GM19240 (cell line): ENCODE measurements at regions not wholly inside any gene's neighbourhood (a gene's known extent, or its start where the extent isn't known, plus 50 kb on each side); places are given as distances from the start of the nearest gene placed in this dataset.
"Not testable (repeated sequence)": the region's sequence is repeated elsewhere in the genome, so short reads cannot be mapped to it uniquely, and the experiment has no call there.

Experiments used
- DNase-seq: peaks from one replicate; pipeline ENCODE4 v3.0.0; 2011; ENCODE audit warnings: low spot score; ENCODE audit not compliant: insufficient read length

DNA sequence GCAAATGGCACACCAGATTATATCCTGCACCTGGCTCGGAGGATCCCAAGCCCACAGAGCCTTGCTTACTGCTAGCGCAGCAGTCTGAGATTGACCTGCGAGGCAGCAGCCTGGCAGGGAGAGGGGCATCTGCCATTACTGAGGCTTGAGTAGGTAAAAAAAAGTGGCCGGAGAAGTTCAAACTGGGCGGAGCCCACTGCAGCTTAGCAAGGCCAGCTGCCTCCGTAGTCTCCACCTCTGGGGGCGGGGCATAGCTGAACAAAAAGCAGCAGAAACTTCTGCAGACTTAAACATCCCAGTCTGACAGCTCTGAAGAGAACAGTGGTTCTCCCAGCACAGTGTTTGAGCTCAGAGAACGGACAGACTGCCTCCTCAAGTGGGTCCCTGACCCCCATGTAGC, 85.4 kb upstream of the TMEM170B start:
- not testable (repeated sequence) for DNase-seq

DNA sequence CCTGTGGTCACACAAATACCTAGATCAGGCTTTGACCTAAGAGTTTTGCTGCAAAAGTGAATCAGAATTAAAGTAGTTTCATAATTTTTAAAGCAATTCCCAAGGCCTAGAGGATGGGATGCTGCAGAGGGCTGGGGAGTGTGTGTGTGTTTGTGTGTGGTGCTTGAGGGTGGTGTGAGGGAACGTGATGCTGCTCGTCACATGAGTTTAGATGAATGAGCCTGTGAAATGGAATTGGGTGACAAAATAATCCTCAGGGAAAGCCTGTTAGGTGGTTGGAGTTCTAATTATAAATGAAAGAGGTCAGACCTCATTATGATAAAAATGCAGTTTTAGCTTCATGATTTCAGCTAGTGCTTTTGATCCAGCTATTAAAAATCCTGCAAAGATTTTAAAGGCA, 87.5 kb upstream of the TMEM170B start:
- DNase-seq: no peak

DNA sequence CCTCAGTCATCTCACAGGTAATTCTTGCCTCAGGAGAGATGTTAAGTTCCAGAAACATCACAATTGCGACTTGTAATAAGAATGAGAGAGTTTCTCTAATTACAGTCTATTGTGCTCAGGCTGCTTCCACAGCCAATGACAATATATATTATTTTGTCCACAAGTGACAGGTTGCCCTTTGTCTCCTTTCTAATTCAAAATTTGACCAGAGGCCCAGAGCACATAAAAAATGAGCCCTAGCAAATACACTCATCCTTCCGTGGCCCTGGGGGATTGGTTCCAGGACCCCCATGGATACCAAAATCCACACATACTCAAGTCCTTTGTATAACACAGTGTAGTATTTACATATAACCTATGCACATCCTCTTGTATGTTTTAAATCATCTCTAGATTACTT, 88.1 kb upstream of the TMEM170B start:
- no peak for DNase-seq

DNA sequence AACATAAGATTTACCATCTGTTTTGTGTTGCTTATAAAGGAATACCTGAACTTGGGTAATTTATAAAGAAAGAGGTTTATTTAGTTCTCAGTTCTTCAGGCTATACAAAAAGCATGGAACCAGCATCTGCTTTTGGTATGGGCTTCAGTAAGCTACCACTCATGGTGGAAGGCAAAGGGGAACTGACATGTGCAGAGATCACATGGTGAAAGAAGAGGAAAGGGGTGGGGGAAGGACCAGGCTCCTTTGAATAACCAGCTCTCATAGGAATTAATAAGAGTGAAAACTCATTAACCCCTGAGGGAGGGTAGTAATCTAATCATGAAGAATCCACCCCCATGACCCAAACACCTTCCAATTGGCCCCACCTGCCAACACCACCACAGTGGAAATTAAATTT, 89.5 kb upstream of the TMEM170B start:
- no peak for DNase-seq

DNA sequence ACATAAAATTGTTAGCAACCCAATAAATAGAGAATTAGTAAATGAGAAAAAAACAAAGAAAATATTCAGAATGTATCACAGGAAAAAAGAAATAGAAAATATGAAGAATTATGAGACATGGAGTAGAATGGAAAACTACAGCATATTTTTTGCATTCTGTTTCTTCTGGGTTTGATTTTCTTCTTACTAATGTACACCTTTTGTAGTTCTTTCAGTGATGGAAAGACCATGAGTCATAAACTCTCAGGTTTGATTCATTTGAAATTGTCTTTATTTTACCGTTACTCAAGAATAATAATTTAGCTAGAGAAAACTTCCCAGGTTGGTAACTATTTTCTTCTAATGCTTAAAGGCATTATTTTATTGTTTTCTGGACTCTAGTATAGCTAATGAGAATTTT, 90.3 kb upstream of the TMEM170B start:
- DNase-seq: no peak

DNA sequence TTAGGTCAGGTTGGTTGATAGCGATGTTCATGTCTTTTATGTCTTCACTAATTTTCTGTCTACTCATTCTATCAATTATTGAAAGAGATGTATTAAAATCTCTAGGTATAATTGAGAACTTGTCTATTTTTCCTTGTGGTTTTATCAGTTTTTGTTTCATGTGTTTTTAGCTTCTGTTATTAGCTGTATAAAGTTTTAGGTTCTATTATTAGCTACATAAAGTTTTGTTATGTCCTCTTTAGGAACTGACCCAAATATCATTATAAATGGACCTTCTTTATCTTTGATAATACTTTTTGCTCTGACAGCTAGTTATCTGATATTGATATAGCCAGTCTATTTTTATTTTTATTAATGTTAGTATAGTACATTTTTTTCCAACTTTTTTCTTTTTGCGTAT, 92.4 kb upstream of the TMEM170B start:
- DNase-seq: no peak

DNA sequence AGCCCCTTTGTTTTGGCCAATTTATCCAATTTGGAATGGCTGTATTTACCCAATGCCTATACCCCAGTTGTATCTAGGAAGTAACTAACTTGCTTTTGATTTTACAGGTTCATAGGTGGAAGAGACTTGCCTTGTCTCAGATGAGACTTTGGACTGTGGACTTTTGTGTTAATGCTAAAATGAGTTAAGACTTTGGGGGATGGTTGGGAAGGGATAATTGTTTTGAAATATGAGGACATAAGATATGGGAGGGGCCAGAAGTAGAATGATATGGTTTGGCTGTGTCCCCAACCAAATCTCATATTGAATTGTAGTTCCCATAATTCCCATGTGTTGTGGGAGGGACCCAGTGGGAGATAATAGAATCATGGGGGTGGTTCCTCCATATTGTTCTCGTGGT, 94.4 kb upstream of the TMEM170B start:
- not testable (repeated sequence) for DNase-seq

DNA sequence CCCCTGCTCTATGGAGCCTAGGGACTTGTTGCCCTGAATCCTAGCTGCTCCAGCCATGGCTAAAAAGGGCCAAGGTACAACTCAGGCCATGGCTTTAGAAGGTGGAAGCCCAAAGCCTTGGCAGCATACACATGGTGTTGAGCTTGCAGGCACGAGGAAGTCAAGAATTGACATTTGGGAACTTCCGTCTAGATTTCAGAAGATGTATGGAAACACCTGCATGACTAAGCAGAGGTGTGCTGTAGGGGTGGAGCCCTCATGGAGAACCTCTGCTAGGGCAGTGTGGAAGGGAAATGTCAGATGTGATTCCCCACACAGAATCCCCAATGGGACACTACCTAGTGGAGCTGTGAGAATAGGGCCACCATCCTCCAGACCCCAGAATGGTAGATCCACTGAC, 95.1 kb upstream of the TMEM170B start:
- DNase-seq: no peak

DNA sequence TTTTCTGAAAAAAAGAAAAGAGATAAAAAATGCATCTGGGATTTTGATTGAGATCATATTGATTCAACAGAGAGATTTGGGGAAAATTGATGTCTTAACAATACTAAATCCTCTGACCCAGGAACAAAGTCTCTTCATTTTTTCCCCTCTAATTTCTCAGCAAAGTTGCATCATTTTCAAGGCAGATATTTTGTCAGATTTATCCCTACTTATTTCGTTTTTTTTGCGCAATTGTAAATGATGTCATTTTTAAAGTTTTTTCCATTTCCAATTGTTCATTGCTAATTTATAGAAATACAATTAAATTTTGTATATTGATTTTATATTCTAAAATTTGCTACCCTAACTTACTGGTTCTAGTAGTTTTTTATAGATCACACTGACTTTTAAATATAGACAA, 97.7 kb upstream of the TMEM170B start:
- no peak for DNase-seq

DNA sequence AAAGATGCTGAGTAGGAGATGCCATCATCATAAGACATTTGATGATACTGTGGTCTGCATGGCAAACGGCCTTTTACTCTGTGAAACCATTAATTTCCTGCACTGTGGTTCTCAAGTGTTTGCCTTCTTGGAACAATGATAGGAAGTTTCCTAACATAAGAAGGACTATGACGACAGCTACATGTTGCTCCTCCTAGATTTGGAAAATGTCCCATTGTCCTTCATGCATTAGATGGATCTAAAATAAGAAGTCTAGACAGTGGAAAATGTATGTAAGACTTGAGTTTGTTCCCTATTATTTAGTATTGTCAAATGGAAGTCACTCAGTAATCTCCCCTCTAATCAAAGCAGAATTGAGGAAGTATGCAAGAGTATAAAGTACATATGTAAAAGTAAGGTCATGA, 98.5 kb upstream of the TMEM170B start:
- DNase-seq: no peak

DNA sequence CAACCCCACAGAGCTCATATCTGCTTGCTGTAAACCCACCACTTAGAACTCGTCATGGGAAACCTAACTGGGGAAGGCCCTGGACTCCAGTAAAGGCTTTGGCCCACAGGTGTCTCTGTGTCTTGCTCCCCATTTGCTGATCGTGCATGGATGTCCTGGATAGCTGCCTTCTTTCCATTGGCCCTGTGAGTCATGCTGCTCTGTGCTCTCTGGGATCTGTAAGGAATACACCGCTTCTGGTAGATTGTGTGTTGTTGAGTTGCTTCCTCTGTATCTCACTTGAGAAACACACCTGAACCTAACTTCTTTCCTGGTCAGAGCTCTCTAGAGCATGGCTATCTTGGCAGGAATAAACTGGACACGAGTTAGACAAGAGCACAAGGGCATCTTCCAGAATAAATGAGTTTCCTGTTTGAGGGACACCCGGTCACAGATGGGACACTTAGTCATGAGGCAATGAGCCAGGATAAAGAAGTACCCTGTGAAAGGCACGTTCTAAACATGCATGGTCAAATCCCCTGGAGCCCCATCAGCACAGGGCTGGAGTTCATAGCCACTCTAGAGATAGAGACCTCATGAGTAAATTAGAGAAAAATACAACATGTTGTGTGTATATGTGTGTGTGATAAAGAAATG, 99.6 kb upstream of the TMEM170B start:
- no peak for DNase-seq

DNA sequence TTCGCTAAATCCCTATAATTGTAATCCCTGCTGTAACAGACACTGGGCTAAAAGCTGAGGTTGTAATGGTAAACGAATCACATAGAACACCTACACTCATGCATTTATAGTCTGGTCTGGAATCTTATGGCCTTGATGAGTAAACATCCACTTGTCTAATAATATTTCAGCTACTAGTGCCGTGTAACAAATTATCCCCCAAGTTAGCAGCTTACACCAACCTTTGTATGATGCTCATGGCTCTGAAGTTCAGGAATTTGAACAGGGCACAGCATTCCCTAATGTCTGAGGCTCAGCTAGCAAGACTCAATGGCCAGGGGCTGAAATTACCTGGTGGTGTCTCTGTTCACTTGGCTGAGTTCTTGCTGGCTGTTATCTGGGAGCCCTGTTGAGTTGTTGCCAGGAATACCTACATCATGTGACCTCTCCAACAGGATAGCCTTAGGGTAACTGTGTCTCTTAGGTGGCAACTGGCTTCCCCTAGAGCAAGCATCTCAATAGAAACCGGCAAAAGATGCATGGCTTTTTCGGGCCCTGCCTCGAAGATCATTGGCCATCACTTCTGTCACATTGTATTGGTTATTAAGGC, 100.9 kb upstream of the TMEM170B start:
- no peak for DNase-seq

DNA sequence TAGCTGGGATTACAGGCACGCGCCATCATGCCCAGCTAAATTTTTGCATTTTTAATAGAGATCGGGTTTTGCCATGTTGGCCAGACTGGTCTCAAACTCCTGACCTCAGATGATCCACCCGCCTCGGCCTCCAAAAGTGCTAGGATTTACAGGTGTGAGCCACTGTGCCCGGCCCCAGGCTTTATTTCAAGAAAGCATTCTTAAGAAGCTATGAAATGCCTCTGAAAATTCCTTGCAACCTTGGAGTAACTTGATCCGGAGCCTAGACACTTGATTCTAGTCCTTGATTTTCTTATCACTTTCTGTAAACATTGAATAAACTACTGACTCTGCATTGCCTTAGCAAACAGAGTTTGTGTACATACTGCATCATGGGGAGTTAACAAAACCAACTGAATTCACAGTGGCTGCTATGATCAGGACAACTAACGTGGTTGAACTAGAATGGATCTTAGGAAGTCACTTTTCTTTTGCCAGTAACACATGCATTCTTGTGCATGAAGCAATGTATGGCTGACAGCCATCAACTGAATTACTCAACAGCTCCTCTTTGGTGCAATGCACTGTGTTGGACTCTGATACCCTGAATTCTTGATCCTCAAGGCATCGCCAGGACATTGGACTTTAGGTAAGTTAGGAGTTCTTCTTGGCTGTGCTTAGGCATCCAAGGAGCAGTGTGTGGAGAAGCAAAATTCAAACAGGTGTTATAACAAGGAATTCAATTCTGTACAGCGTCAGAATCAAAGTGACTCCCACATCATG, 102.8 kb upstream of the TMEM170B start:
- no peak for DNase-seq

DNA sequence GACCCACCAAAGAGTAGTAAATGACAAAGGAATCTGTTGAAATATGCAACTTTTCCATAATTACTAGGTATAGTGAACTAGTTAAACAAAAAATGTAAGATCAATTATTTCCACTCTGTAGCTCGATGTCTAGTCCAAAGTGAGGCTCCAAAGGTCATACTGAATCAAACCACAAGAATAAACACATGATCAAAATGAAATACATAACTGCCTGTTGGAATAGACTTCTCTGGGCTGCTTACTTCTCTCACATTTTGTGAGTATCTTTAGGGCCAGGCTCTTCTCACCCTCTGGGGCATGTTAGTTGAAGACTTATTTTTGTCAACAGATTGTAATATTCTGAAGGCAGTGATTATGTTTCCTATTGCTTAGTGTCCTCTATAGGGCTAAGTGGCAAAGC, 103.7 kb upstream of the TMEM170B start:
- DNase-seq: no peak

DNA sequence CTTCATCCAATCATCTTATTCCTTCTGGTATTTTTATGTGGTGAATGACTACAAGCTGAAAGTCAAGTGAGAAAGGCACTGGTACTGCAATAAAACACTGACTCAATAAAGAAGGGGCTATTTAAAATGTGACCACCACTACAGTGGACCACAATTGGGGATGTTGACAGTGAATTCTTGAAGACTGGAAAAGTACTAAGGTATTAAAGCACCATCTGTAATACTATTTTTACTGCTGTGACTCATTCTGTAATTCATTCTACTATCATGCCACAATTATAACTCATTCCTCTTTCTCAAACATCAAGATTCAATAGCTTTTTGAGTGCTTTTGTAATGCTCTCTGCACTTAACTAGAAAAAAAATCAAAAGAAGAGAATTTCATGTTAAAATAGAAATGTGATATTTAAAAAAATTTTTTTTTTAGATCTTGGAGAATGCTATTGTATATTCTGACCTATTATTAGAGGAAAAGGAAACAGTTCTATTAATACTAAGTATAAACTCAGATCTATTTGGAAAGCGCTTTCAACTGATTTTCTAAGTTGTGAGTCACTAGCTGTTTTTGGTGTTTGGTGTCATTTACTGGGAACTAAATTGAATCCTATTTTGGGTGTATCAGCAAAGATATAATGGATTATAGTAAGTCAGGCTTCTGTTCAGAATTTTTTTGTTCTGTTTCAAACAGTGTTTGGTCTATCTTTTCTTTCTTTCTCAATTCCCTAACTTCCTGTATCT, 104.7 kb upstream of the TMEM170B start:
- DNase-seq: no peak

DNA sequence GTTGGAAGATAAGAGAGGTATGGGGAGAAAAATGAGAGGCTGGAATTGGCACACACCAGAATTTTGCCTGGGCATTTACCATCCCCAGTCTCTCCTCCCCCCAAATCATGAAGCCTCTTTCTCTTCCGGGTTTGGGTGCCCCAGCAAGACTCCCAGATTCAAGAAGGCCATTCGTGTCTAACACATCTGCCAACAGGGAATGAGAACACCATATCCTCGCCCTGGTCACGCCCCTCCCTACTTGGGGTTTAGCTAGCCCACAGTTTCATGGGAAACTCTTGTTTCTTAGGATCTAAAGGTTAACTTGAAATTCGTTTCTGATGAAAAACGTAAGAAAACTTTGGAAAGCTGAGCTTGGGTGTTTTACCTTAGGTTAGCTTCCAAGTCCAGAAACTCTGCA, 105.5 kb upstream of the TMEM170B start:
- no peak for DNase-seq

DNA sequence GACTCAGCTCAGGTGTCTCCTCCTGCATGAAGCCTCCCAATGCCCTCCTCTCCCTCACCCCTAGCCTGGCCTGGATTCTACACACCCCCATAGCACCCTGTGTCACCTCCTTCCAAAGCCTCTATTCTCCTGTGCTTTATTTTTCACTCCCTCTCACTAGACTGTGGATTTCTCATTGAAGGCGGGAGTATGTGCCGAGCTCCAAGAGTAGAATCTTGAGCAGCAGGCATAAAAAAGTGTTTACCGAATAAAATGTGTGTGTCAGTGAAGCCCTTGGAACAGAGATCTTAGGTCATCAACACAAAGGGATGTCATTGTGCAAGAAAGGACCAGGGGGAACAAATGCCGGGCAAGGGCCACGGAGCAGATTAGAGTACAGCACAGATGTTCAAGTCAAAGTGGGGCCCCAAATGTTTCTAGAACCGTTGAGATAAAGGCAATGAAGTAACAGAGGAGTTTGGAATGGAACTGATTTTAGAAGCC, 106.1 kb upstream of the TMEM170B start:
- no peak for DNase-seq

DNA sequence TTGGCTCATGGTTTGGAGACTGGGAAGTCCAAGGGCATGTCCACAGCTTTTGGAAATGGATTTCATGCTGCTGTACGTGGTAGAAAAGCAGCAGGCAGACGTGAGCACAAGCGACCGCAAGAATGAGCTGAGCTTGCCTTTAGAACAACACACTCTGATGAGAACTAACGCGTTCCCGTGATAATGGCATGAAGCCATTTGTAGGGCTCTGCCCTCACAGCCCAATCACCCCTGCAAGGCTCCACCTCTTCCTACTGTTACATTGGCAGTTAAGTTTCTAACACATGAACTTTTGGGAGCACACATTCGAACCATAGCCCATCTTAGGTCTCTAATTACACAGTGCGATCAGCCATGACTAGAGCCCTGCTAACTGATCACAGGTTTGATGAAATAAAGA, 107.5 kb upstream of the TMEM170B start:
- DNase-seq: no peak

DNA sequence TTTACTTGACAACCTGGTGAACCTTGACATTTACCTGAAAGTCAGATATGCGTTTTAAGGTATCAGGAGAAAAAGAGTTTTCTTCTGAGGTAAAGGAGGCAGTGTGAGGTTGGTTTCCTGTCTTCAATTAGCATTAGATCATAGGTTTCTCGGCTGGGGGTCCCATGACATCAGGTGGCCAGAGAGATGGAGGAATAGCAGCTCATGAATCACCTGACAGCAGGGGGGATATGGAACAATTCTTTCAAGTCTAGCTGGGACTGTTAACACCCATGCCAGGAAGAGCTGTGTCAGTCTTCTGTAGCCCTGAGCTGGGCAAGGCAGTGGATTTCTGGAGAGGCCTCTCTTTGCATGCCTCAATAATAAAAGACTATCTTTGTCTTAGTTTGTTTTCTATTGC, 108.0 kb upstream of the TMEM170B start:
- no peak for DNase-seq

DNA sequence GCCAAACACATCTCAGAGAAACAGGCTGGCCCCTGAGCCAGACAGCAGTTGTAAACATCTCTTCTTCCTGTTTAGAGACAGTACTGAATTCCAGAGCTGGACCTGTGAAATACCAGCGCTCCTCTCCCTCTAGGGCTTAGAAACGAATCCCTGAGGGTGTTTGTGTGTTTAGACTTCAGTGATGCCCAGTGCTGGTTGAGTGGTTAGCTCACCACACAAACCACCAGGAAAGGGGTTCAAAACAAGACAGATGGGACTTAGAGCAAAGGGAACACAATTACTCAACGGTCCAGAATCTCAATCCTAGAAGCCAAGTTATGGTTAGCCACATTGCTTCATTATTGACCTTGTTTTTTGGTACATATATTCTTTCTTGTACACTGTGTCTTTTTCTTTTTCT, 108.7 kb upstream of the TMEM170B start:
- no peak for DNase-seq

DNA sequence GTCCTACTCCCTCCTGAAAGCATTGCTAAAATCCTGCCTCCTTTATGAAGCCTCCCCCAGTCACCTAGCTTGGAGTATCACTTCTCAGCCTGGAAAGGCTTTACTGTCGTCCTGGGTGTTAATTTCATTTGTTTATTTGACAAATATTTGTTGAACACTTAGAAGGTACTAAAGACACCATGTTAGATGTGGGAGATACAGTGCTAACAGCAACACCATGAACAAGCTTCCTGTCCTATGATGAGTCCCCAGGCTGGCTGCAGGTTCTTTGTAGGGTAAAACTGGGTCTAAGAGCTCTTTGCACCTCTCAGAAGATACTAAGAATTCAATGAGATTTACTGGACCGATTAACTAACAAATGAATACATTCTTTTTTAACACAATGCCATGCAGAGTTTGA, 109.2 kb upstream of the TMEM170B start:
- DNase-seq: no peak

DNA sequence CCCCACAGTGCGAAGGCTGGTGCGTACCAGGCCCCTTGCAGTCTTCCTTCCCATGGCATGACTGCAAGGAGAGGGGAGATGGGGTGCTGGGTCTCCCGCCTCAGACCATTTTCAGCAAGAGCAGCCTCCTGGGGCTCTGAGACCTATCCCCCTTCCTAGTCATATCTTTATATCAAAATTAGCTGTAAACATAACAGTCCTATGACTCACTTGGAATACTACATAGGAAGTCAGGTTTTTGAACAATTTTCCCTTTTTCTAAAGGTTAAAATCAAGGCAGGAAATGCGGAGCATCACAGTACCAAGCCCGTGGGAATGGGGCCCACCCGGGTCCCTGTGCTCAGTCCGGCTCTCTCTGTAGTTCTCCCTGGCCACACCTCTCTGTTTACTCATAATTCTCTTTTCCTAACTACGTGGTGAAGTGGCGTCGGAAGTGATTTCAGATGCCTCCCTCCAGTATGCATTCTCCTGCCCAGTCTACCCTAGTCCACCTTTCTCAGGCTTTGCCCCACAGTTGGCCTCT, 109.8 kb upstream of the TMEM170B start:
- no peak for DNase-seq
